ENCODE measurements at regions not wholly inside any gene's neighbourhood (a gene's known extent, or its start where the extent isn't known, plus 50 kb on each side); places are given as distances from the start of the nearest gene placed in this dataset.

DNA sequence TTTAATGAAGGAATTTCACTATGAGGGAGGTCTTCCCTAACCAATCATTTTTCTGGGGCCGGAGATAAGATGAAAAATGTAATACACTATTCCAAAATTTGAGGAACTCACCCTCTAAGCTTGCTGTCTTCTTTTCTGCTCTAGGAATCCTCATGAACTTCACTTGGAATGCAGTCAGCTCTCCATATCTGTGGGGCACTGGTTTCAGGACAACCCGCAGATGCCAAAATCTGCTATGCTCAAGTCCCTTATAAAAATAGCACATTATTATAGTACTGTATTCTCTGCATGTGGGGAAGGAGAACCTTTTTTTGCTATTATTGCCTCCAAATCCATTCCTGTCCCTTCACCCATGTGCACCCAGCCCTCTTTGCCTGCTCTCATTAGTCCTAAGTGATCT is 146.0 kb downstream of the ABCA8 start:
- TF ChIP-seq, protein P1, sequence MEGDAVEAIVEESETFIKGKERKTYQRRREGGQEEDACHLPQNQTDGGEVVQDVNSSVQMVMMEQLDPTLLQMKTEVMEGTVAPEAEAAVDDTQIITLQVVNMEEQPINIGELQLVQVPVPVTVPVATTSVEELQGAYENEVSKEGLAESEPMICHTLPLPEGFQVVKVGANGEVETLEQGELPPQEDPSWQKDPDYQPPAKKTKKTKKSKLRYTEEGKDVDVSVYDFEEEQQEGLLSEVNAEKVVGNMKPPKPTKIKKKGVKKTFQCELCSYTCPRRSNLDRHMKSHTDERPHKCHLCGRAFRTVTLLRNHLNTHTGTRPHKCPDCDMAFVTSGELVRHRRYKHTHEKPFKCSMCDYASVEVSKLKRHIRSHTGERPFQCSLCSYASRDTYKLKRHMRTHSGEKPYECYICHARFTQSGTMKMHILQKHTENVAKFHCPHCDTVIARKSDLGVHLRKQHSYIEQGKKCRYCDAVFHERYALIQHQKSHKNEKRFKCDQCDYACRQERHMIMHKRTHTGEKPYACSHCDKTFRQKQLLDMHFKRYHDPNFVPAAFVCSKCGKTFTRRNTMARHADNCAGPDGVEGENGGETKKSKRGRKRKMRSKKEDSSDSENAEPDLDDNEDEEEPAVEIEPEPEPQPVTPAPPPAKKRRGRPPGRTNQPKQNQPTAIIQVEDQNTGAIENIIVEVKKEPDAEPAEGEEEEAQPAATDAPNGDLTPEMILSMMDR (IDR thresholded peaks at IDR 0.05 in 2 of 3, conservative IDR thresholded peaks at IDR 0.05 in 1 of 3; ENCODE audit: control insufficient read depth in 2 of 3, extremely low read depth in 1 of 3, insufficient read depth in 1 of 3, low read depth in 3 of 3, low read length in 3 of 3), result no peak
- no peak for TF ChIP-seq RAD51 (IDR thresholded peaks at IDR 0.05)
- TF ChIP-seq SMARCA5 (IDR thresholded peaks at IDR 0.05), result no peak
- no peak for TF ChIP-seq JUND (IDR thresholded peaks at IDR 0.05; ENCODE audit: low read depth, low read length)
- no peak for TF ChIP-seq NR2C1 (IDR thresholded peaks at IDR 0.05)
- TF ChIP-seq, protein P2, sequence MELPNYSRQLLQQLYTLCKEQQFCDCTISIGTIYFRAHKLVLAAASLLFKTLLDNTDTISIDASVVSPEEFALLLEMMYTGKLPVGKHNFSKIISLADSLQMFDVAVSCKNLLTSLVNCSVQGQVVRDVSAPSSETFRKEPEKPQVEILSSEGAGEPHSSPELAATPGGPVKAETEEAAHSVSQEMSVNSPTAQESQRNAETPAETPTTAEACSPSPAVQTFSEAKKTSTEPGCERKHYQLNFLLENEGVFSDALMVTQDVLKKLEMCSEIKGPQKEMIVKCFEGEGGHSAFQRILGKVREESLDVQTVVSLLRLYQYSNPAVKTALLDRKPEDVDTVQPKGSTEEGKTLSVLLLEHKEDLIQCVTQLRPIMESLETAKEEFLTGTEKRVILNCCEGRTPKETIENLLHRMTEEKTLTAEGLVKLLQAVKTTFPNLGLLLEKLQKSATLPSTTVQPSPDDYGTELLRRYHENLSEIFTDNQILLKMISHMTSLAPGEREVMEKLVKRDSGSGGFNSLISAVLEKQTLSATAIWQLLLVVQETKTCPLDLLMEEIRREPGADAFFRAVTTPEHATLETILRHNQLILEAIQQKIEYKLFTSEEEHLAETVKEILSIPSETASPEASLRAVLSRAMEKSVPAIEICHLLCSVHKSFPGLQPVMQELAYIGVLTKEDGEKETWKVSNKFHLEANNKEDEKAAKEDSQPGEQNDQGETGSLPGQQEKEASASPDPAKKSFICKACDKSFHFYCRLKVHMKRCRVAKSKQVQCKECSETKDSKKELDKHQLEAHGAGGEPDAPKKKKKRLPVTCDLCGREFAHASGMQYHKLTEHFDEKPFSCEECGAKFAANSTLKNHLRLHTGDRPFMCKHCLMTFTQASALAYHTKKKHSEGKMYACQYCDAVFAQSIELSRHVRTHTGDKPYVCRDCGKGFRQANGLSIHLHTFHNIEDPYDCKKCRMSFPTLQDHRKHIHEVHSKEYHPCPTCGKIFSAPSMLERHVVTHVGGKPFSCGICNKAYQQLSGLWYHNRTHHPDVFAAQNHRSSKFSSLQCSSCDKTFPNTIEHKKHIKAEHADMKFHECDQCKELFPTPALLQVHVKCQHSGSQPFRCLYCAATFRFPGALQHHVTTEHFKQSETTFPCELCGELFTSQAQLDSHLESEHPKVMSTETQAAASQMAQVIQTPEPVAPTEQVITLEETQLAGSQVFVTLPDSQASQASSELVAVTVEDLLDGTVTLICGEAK (IDR thresholded peaks at IDR 0.05; ENCODE audit: borderline replicate concordance), result no peak
- no peak for TF ChIP-seq RFX5 (IDR thresholded peaks at IDR 0.05; ENCODE audit: low read depth, low read length)
- no peak for TF ChIP-seq POLR2A (IDR thresholded peaks at IDR 0.05; ENCODE audit: low read depth, low read length)
- no peak for TF ChIP-seq NFIC (IDR thresholded peaks at IDR 0.05; ENCODE audit: low read depth, low read length)
